ENCODE measurements at regions not wholly inside any gene's neighbourhood (a gene's known extent, or its start where the extent isn't known, plus 50 kb on each side); places are given as distances from the start of the nearest gene placed in this dataset.

- H3K14ac ChIP-seq (ENCODE audit: insufficient read length), result no peak overlapping the region
- H2BK12ac ChIP-seq (ENCODE audit: low read depth, low read length), result no peak overlapping the region
- no peak overlapping the region for H2BK15ac ChIP-seq (ENCODE audit: low read length)
- DNase-seq (ENCODE audit: low read depth in 1 of 2, low spot score in 2 of 2), result no peak
- no peak overlapping the region for H3K23ac ChIP-seq (ENCODE audit: insufficient read length)
- no peak overlapping the region for H3K56ac ChIP-seq (replicated peaks; ENCODE audit: insufficient read length, low read depth, low read length)
- CTCF ChIA-PET (ENCODE audit: partially characterized antibody), result no interaction called here
- H3K18ac ChIP-seq (ENCODE audit: extremely low read depth, low read length), result no peak overlapping the region
- no peak overlapping the region for H4K91ac ChIP-seq (replicated peaks; ENCODE audit: insufficient read length, low read length)
- FAIRE-seq, result no peak
- no peak overlapping the region for H2BK120ac ChIP-seq (replicated peaks; ENCODE audit: low read depth, low read length)
- no peaks in the 10 kb centered on the region for H3K23me2 ChIP-seq (ENCODE audit: low read depth, low read length)
- no peaks in the 10 kb centered on the region for H3K36me3 ChIP-seq (ENCODE audit: control insufficient read depth in 2 of 4, insufficient read depth in 4 of 4, low read length in 3 of 4)
- no peaks in the 10 kb centered on the region for H4K20me1 ChIP-seq (replicated peaks in 1 of 2; ENCODE audit: control insufficient read depth in 1 of 2, insufficient read depth in 2 of 2, low read length in 2 of 2)
- POLR2A ChIA-PET (ENCODE audit: partially characterized antibody), result no interaction called here
- H2AK5ac ChIP-seq (ENCODE audit: low read depth, low read length), result no peak overlapping the region
- WGBS, 2 experiments (ENCODE audit: extremely low coverage in 1 of 2, insufficient coverage in 1 of 2, insufficient read length in 1 of 2, insufficient replicate concordance in 2 of 2, low coverage in 1 of 2, low lambda C conversion rate in 2 of 2, missing lambda C conversion rate in 1 of 2), result 87% methylated on average over 3 of the region's 3 CpGs; no CpG with 5 or more reads in 1 of the 2 experiments
- no peaks in the 10 kb centered on the region for H3K4me1 ChIP-seq (replicated peaks in 1 of 4; ENCODE audit: control insufficient read depth in 3 of 4, insufficient read depth in 4 of 4, low read length in 3 of 4)
- no peak overlapping the region for H4K5ac ChIP-seq (ENCODE audit: insufficient read length, low read depth, low read length)
- H3K27ac ChIP-seq (ENCODE audit: low read depth, low read length), result no peak overlapping the region
- H3K9ac ChIP-seq (replicated peaks in 1 of 4; ENCODE audit: extremely low read depth in 1 of 4, low read depth in 3 of 4, low read length in 3 of 4), result no peak overlapping the region
- H3K4me3 ChIP-seq (ENCODE audit: extremely low read depth in 1 of 4, insufficient read depth in 2 of 4, low read depth in 3 of 4, low read length in 4 of 4), result no peak overlapping the region
- no peak overlapping the region for H2BK20ac ChIP-seq (ENCODE audit: low read length)
- H3K9me3 ChIP-seq (ENCODE audit: insufficient read depth in 2 of 2, low read depth in 1 of 2, low read length in 1 of 2), result no peaks in the 10 kb centered on the region; a peak in 1 of 4 replicates
- H3K4me2 ChIP-seq (ENCODE audit: insufficient read depth in 1 of 2, low read depth in 2 of 2, low read length in 2 of 2), result no peak overlapping the region
- no peak overlapping the region for H4K8ac ChIP-seq (ENCODE audit: extremely low read depth, insufficient read depth, low read length)
- TF ChIP-seq CHD2 (IDR thresholded peaks at IDR 0.05; ENCODE audit: low read length) (no peak), YY1 (IDR thresholded peaks at IDR 0.05; ENCODE audit: low read depth, low read length) (no peak), ZNF274 (IDR thresholded peaks at IDR 0.05; ENCODE audit: borderline replicate concordance, extremely low read depth, low read length) (no peak)
- H3K79me1 ChIP-seq (ENCODE audit: low read depth, low read length), result no peaks in the 10 kb centered on the region
- no peak overlapping the region for H3K4ac ChIP-seq (replicated peaks; ENCODE audit: insufficient read length, low read depth, low read length)
- H3K79me2 ChIP-seq (ENCODE audit: control insufficient read depth in 1 of 2, insufficient read depth in 2 of 2, low read length in 2 of 2), result no peaks in the 10 kb centered on the region
- no peak overlapping the region for H2BK5ac ChIP-seq (ENCODE audit: low read depth, low read length)
- no peaks in the 10 kb centered on the region for H3K27me3 ChIP-seq (replicated peaks in 1 of 4; ENCODE audit: control insufficient read depth in 3 of 4, extremely low read depth in 1 of 4, insufficient read depth in 3 of 4, low read length in 3 of 4)
- H2AFZ ChIP-seq (ENCODE audit: low read length), result no peak overlapping the region
These were observed 392.9 kb upstream of the CELF4 start for GRCh38 chr18:37958499-37958898.

All from H1 (cell line).